PC-9 (cell line): ENCODE measurements at regions not wholly inside any gene's neighbourhood (a gene's known extent, or its start where the extent isn't known, plus 50 kb on each side); places are given as distances from the start of the nearest gene placed in this dataset.

ENCODE experiments used
- BruUV-seq: library from RNA; stranded (reverse); fragments of 400-500 nt; replicated peaks from 2 replicates; lab custom pipeline; 2021; lab: Mats Ljungman, UMichigan
- CTCF ChIA-PET: fragments of 300-600 bp; sonication (Branson Sonifier 250); formaldehyde crosslinking; loops from one replicate; lab custom pipeline; 2022; ENCODE audit warnings: antibody characterized with exemption; lab: Charles Lee
- POLR2A ChIA-PET: fragments of 300-600 bp; sonication (Branson Sonifier 250); formaldehyde crosslinking; loops from one replicate; lab custom pipeline; 2022; ENCODE audit warnings: antibody characterized with exemption; ENCODE audit not compliant: unreplicated experiment; lab: Charles Lee
- DNase-seq, 2 experiments: peaks; one replicate each; pipeline versions ENCODE4 v3.0.0 to v3.0.0-alpha.2; 2015 to 2022; ENCODE audit warnings: mixed read lengths in 1 of 2
- H2AFZ ChIP-seq: fragments of 200-600 bp; sonication (generic); 2 replicates; pipeline ENCODE4 v1.8.1; 2017; ENCODE audit warnings: antibody characterized with exemption
- H3F3A ChIP-seq: fragments of 200-600 bp; sonication (generic); 2 replicates; pipeline ENCODE4 v1.8.1; 2017; ENCODE audit warnings: antibody characterized with exemption, mild to moderate bottlenecking, low read depth; ENCODE audit not compliant: insufficient read depth
- H3K27ac ChIP-seq: fragments of 200-600 bp; sonication (generic); 2 replicates; pipeline ENCODE4 v1.6.1; 2016; ENCODE audit warnings: mixed run types
- H3K27me3 ChIP-seq: fragments of 200-600 bp; sonication (generic); 2 replicates; pipeline ENCODE4 v1.6.1; 2016; ENCODE audit warnings: low read depth, mixed run types; ENCODE audit not compliant: insufficient read depth
- H3K36me3 ChIP-seq: fragments of 200-600 bp; sonication (generic); 2 replicates; pipeline ENCODE4 v1.6.1; 2016; ENCODE audit warnings: low read depth, mixed run types
- H3K4me1 ChIP-seq: fragments of 200-600 bp; sonication (generic); replicated peaks from 2 replicates; pipeline ENCODE4 v1.6.1; 2016; ENCODE audit warnings: mixed run types; ENCODE audit not compliant: insufficient read depth
- H3K4me2 ChIP-seq: fragments of 200-600 bp; sonication (generic); 2 replicates; pipeline ENCODE4 v1.6.1; 2017; ENCODE audit warnings: mixed run types
- H3K4me3 ChIP-seq: fragments of 200-600 bp; sonication (generic); 2 replicates; pipeline ENCODE4 v1.6.1; 2016; ENCODE audit warnings: mixed run types
- H3K79me2 ChIP-seq: fragments of 200-600 bp; sonication (generic); 2 replicates; pipeline ENCODE4 v1.6.1; 2017; ENCODE audit warnings: low read depth, mixed run types
- H3K9me2 ChIP-seq: fragments of 200-600 bp; sonication (generic); 2 replicates; pipeline ENCODE4 v1.8.1; 2017; ENCODE audit warnings: mild to moderate bottlenecking; ENCODE audit not compliant: insufficient read depth
- H3K9me3 ChIP-seq: fragments of 200-600 bp; sonication (generic); 2 replicates; pipeline ENCODE4 v1.8.1; 2016; ENCODE audit warnings: low read depth; ENCODE audit not compliant: insufficient read depth
- H4K20me1 ChIP-seq: fragments of 200-600 bp; sonication (generic); 2 replicates; pipeline ENCODE4 v1.8.1; 2017; ENCODE audit not compliant: insufficient read depth
- EZH2 ChIP-seq: fragments of 200-600 bp; sonication (generic); IDR thresholded peaks from 2 replicates; pipeline ENCODE4 v1.8.0; 2017; ENCODE audit warnings: antibody characterized with exemption, low read depth
- intact Hi-C: fragments of 100-400 bp; cut with micrococcal nuclease; formaldehyde crosslinking; loops from one replicate; pipeline ENCODE4 v1.10.0; 2022; ENCODE audit not compliant: unreplicated experiment
- TF ChIP-seq, protein P1 (sequence below): fragments of 200-600 bp; sonication (generic); conservative IDR thresholded peaks from 2 replicates; pipeline ENCODE4 v1.6.1; 2017; ENCODE audit warnings: mixed run types, antibody characterized with exemption, mild to moderate bottlenecking, moderate library complexity

DNA sequence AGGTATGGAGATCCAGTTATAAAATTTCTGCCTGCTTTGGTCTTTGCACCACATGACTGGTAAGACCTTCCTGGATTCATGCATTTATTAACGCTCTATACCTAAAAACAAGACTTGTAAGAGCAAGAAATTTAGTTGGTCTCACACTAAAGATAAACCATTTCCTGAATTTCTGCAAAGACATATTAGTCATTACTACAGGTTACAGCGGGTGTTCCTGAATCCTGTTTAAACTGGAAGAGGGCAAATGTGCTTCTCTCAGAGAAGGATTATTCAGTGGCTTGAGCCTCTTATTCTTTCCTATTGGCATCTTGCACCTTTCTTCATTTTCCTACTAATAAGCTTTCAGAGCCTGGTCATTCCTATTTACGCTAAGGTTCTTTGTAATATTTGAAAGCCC lies 397.6 kb upstream of the TENM3 start:
- H3K79me2 ChIP-seq = no peaks in the 10 kb centered on the region
- H4K20me1 ChIP-seq = no peaks in the 10 kb centered on the region
- H3F3A ChIP-seq = no peaks in the 10 kb centered on the region
- no peak overlapping the region for H3K4me3 ChIP-seq
- BruUV-seq = no TSS peak
- no peaks in the 10 kb centered on the region for H3K4me1 ChIP-seq
- no peaks in the 10 kb centered on the region for H3K36me3 ChIP-seq
- H2AFZ ChIP-seq = no peak overlapping the region
- H3K9me2 ChIP-seq = no peaks in the 10 kb centered on the region
- H3K27me3 ChIP-seq = no peaks in the 10 kb centered on the region
- DNase-seq = no peak
- intact Hi-C loops = no loop called here
- CTCF ChIA-PET = no interaction called here
- POLR2A ChIA-PET = no interaction called here
- no peak overlapping the region for H3K27ac ChIP-seq
- TF ChIP-seq EZH2 = no peak
- H3K9me3 ChIP-seq = no peaks in the 10 kb centered on the region
- H3K4me2 ChIP-seq = no peak overlapping the region

DNA sequence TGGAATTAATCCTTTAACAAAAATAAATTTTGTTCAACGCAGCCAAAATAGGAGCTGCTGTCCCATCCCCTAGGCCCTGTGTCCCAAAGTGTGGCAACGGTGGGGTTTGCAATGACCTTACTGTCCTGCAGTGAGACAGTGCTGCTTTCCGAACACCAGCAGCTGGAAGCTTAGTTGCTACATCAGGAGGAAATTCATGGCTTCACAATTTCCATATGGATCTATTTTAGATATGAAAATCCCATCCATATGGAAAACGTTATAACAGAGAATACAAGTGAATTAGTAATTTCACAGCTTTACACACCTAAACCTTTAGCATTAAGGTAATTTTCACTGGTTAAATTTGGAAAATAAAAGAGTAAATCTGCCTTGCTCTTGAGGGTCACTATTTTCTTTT lies 396.3 kb upstream of the TENM3 start:
- H3K9me2 ChIP-seq = no peaks in the 10 kb centered on the region
- H3K4me3 ChIP-seq = no peak overlapping the region
- no peak overlapping the region for H3K27ac ChIP-seq
- TF ChIP-seq, protein P1, sequence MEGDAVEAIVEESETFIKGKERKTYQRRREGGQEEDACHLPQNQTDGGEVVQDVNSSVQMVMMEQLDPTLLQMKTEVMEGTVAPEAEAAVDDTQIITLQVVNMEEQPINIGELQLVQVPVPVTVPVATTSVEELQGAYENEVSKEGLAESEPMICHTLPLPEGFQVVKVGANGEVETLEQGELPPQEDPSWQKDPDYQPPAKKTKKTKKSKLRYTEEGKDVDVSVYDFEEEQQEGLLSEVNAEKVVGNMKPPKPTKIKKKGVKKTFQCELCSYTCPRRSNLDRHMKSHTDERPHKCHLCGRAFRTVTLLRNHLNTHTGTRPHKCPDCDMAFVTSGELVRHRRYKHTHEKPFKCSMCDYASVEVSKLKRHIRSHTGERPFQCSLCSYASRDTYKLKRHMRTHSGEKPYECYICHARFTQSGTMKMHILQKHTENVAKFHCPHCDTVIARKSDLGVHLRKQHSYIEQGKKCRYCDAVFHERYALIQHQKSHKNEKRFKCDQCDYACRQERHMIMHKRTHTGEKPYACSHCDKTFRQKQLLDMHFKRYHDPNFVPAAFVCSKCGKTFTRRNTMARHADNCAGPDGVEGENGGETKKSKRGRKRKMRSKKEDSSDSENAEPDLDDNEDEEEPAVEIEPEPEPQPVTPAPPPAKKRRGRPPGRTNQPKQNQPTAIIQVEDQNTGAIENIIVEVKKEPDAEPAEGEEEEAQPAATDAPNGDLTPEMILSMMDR = no peak
- TF ChIP-seq EZH2 = no peak
- DNase-seq = no peak
- H3F3A ChIP-seq = no peaks in the 10 kb centered on the region
- H2AFZ ChIP-seq = no peak overlapping the region
- no peak overlapping the region for H3K4me2 ChIP-seq
- POLR2A ChIA-PET = no interaction called here
- H3K4me1 ChIP-seq = no peaks in the 10 kb centered on the region
- H4K20me1 ChIP-seq = no peaks in the 10 kb centered on the region
- no peaks in the 10 kb centered on the region for H3K79me2 ChIP-seq
- no peaks in the 10 kb centered on the region for H3K9me3 ChIP-seq
- H3K27me3 ChIP-seq = no peaks in the 10 kb centered on the region
- no TSS peak for BruUV-seq
- CTCF ChIA-PET = no interaction called here
- intact Hi-C loops = no loop called here
- H3K36me3 ChIP-seq = no peaks in the 10 kb centered on the region

DNA sequence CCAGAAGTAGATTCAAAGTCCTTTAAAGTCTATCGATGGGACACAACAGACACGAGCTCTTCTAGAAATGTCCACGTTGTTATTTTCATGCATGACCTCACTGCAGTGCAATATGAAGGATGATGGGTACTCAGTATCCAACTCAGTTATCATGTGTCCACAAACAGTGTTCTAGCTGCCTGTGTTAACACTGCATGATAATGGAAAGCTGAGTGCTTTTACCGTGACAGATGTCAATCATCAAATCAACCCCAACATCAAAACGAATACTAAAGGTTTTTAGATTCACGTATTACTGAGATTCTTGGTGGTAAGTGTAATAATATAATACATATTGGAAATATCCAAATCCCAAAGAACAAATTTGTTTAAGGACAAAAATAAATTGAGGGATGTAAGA lies 394.8 kb upstream of the TENM3 start:
- intact Hi-C loops = no loop called here
- CTCF ChIA-PET = no interaction called here
- Histone ChIP-seq H3F3A (no peaks in the 10 kb centered on the region), H3K27me3 (no peaks in the 10 kb centered on the region), H3K27ac (no peak overlapping the region), H3K9me2 (no peaks in the 10 kb centered on the region), H3K4me2 (no peak overlapping the region), H4K20me1 (no peaks in the 10 kb centered on the region), H3K79me2 (no peaks in the 10 kb centered on the region), H3K36me3 (no peaks in the 10 kb centered on the region), H3K4me1 (no peaks in the 10 kb centered on the region), H3K9me3 (no peaks in the 10 kb centered on the region), H3K4me3 (no peak overlapping the region), H2AFZ (no peak overlapping the region)
- BruUV-seq = no TSS peak
- POLR2A ChIA-PET = no interaction called here
- no peak for DNase-seq
- no peak for TF ChIP-seq EZH2
- TF ChIP-seq, protein P1 = no peak

DNA sequence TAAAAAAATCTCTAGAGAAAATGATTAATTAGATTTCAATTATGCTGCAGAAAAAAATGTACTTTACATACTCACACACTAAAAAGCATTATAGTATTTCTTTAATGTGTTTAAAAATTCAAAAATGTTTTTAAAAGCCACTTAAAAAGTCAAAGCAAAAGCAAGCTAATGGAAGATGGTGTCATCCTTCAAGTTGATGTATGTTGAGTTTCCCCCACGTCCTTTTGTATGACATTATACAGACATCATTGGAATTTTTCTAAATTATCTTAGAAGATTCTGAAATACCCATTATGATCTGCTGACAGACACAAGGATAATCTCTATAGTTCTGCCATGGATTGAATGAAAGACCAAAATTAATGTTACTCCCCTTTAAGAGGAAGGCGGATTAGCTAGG lies 393.7 kb upstream of the TENM3 start:
- H4K20me1 ChIP-seq = no peaks in the 10 kb centered on the region
- CTCF ChIA-PET = no interaction called here
- peaks cover 1% of the 10 kb centered on the region; the same call in 1 of the 2 replicates for H3K27me3 ChIP-seq
- no peaks in the 10 kb centered on the region for H3K9me3 ChIP-seq
- TF ChIP-seq EZH2 = no peak
- TF ChIP-seq, protein P1 = no peak
- H3K4me3 ChIP-seq = no peak overlapping the region
- H3K36me3 ChIP-seq = no peaks in the 10 kb centered on the region
- no peaks in the 10 kb centered on the region for H3K79me2 ChIP-seq
- H3K4me2 ChIP-seq = no peak overlapping the region
- BruUV-seq = no TSS peak
- H3K4me1 ChIP-seq = no peaks in the 10 kb centered on the region
- H3F3A ChIP-seq = no peaks in the 10 kb centered on the region
- H3K27ac ChIP-seq = no peak overlapping the region
- H2AFZ ChIP-seq = no peak overlapping the region
- POLR2A ChIA-PET = no interaction called here
- intact Hi-C loops = no loop called here
- no peak for DNase-seq
- H3K9me2 ChIP-seq = no peaks in the 10 kb centered on the region
